SJCRH30 (cell line): ENCODE measurements at regions not wholly inside any gene's neighbourhood (a gene's known extent, or its start where the extent isn't known, plus 50 kb on each side); places are given as distances from the start of the nearest gene placed in this dataset.
"Not testable (repeated sequence)": the region's sequence is repeated elsewhere in the genome, so short reads cannot be mapped to it uniquely, and the experiment has no call there.

ENCODE experiments used
- DNase-seq, 2 experiments: peaks; one replicate each; pipeline ENCODE4 v3.0.0-alpha.2; 2015 to 2020
- H3K27ac ChIP-seq: fragments of 250-450 bp; sonication (Bioruptor Pico); 2 replicates; pipeline ENCODE4 v1.5.1; 2020; ENCODE audit warnings: mild to moderate bottlenecking, moderate library complexity
- H3K27me3 ChIP-seq: fragments of 250-450 bp; sonication (Bioruptor Pico); 2 replicates; pipeline ENCODE4 v1.5.1; 2020; ENCODE audit warnings: mild to moderate bottlenecking, moderate library complexity
- H3K36me3 ChIP-seq: fragments of 250-450 bp; sonication (Bioruptor Pico); 2 replicates; pipeline ENCODE4 v1.5.1; 2020; ENCODE audit warnings: mild to moderate bottlenecking, moderate library complexity
- H3K4me1 ChIP-seq: fragments of 250-450 bp; sonication (Bioruptor Pico); 2 replicates; pipeline ENCODE4 v1.5.1; 2020; ENCODE audit warnings: mild to moderate bottlenecking, moderate library complexity
- H3K4me3 ChIP-seq: fragments of 250-450 bp; sonication (Bioruptor Pico); 2 replicates; pipeline ENCODE4 v1.5.1; 2020; ENCODE audit warnings: mild to moderate bottlenecking, moderate library complexity
- H3K9me3 ChIP-seq: fragments of 250-450 bp; sonication (Bioruptor Pico); replicated peaks from 2 replicates; pipeline ENCODE4 v1.5.1; 2020; ENCODE audit warnings: mild to moderate bottlenecking, moderate library complexity

DNA sequence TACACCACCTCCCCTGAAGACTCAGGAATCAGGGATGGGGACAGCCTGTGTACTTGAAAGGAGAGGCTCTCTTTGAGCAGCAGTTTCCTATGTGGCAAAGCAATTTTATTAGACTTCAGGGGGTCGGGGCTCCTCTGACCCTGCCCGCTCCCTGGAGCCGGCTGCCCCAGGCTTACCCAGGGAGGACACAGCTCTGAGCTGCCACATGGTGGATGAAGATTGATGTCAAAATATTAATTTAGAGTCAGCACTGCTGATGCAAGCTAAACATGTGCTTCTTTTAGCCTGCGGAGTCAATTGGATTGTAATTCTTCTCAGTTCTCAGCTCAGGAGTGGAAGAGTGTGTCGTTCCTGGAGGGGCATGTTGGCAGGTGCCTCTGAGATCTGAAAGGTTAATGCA lies 606.1 kb downstream of the KIF4B start:
- no peaks in the 10 kb centered on the region for H3K36me3 ChIP-seq
- no peaks in the 10 kb centered on the region for H3K27me3 ChIP-seq
- no peaks in the 10 kb centered on the region for H3K4me1 ChIP-seq
- no peak overlapping the region for H3K4me3 ChIP-seq
- no peak overlapping the region for H3K27ac ChIP-seq
- no peaks in the 10 kb centered on the region for H3K9me3 ChIP-seq
- no peak for DNase-seq

GRCh38 chr5:155620821-155621410 lies 607.4 kb downstream of the KIF4B start:
- no peak for DNase-seq
- Histone ChIP-seq H3K4me1 (no peaks in the 10 kb centered on the region), H3K4me3 (no peak overlapping the region), H3K27me3 (no peaks in the 10 kb centered on the region), H3K36me3 (no peaks in the 10 kb centered on the region), H3K27ac (no peak overlapping the region), H3K9me3 (no peaks in the 10 kb centered on the region)

DNA sequence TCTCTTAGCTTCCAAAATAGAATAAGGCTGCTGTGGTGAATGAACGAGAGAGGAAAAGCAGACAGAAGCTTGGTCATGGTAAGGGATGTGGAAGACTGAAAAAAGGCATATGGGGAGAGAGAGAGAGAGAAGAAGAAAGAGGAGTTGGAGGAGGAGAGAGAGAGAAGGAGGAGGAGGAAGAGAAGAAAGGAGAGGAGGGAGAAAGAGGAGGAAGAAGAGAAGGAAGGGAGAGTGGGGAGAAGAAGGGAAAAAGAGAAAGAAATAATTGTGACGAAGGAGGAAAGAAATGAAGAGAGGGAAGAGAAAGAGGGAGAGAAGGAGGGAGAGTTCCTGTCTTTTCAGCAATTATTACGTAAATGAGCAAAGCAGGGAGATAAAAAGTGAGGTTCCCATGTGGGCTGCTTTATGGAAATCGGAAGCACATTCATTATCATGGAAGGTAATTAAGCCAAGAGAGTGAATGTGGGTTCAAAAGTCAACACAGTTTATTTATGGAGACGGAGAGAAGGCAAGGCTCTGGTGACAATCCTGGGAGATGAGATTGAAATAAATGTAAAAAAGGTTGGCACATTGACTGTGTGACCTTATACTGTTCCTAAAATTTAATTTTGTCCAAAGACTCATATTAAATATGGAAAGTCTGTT lies 611.2 kb downstream of the KIF4B start:
- Histone ChIP-seq H3K4me1 (no peaks in the 10 kb centered on the region), H3K9me3 (no peaks in the 10 kb centered on the region), H3K4me3 (no peak overlapping the region), H3K36me3 (no peaks in the 10 kb centered on the region), H3K27me3 (no peaks in the 10 kb centered on the region), H3K27ac (no peak overlapping the region)
- DNase-seq: no peak

GRCh38 chr5:155625315-155625714 lies 611.8 kb downstream of the KIF4B start:
- H3K4me3 ChIP-seq: no peak overlapping the region
- no peaks in the 10 kb centered on the region for H3K4me1 ChIP-seq
- no peaks in the 10 kb centered on the region for H3K27me3 ChIP-seq
- H3K36me3 ChIP-seq: no peaks in the 10 kb centered on the region
- no peak for DNase-seq
- H3K9me3 ChIP-seq: no peaks in the 10 kb centered on the region
- no peak overlapping the region for H3K27ac ChIP-seq

GRCh38 chr5:155625897-155626543 lies 612.5 kb downstream of the KIF4B start:
- Histone ChIP-seq H3K27me3 (no peaks in the 10 kb centered on the region), H3K9me3 (no peaks in the 10 kb centered on the region), H3K4me3 (no peak overlapping the region), H3K27ac (no peak overlapping the region), H3K36me3 (no peaks in the 10 kb centered on the region), H3K4me1 (no peaks in the 10 kb centered on the region)
- no peak for DNase-seq

DNA sequence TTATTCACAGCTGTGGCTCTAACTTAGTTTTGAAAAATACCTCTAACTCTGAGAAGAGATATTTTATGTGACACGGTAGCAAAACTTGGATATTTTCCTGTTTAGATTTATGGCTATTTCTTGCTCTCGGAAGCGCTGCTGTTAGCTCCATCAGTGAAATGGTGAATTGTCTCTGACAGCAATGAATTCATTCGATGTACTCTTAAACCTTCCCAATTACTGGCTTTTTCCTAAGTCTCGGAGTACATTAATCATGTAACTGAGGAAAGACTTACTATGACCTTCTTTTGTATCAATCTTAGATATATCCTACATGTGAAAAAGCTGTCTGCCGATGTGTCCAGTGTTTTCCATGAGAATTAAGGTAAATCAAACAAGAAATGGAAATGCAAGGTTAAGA lies 613.0 kb downstream of the KIF4B start:
- Histone ChIP-seq H3K9me3 (no peaks in the 10 kb centered on the region), H3K27ac (no peak overlapping the region), H3K36me3 (no peaks in the 10 kb centered on the region), H3K27me3 (no peaks in the 10 kb centered on the region), H3K4me1 (no peaks in the 10 kb centered on the region), H3K4me3 (no peak overlapping the region)
- DNase-seq: no peak

GRCh38 chr5:155628346-155628745 lies 614.8 kb downstream of the KIF4B start:
- DNase-seq: no peak

GRCh38 chr5:155629597-155629996 lies 616.0 kb downstream of the KIF4B start:
- H3K27ac ChIP-seq: no peak overlapping the region
- no peak overlapping the region for H3K4me3 ChIP-seq
- no peaks in the 10 kb centered on the region for H3K27me3 ChIP-seq
- H3K36me3 ChIP-seq: no peaks in the 10 kb centered on the region
- H3K9me3 ChIP-seq: no peaks in the 10 kb centered on the region
- no peak for DNase-seq
- no peaks in the 10 kb centered on the region for H3K4me1 ChIP-seq

More at GRCh38 chr5:155628346-155628745, 614.8 kb downstream of the KIF4B start:
- Histone ChIP-seq H3K27ac (no peak overlapping the region), H3K9me3 (no peaks in the 10 kb centered on the region), H3K36me3 (no peaks in the 10 kb centered on the region), H3K27me3 (no peaks in the 10 kb centered on the region), H3K4me3 (no peak overlapping the region), H3K4me1 (no peaks in the 10 kb centered on the region)

- Histone ChIP-seq H3K27me3 (no peaks in the 10 kb centered on the region), H3K4me1 (no peaks in the 10 kb centered on the region), H3K36me3 (no peaks in the 10 kb centered on the region), H3K9me3 (no peaks in the 10 kb centered on the region), H3K4me3 (no peak overlapping the region), H3K27ac (no peak overlapping the region)
- no peak for DNase-seq
Observed at GRCh38 chr5:155631116-155631515, 617.6 kb downstream of the KIF4B start.

DNA sequence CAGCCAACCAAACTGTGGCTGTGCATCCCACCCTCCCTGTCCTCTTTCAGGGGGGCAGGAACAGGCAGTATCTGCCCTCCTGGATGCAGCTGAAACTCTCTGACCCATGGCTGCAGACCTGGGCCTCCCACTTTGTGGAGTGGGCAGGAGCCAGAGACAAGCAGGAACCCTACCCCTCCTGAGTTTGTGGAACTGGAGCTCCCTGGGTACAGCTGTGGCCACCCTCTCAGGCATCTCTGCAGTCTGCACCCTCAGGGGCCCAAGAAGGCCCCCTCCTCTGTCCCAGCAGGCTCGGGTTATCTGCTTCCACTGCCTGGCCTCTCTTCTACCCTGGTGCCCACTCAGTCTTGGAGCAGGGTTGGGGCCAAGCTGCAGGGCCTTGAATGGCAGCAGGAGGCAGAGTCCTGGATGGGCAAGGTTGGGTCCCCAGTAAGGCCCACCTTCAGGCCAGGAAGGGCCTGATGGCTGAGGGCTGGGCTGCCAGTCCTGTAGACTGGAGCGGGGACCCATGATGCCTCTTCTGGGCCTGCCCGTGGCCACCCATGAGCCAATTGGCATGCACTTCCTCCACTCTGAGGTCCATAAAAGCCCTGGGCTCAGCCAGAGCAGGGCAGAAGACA lies 619.9 kb downstream of the KIF4B start:
- Histone ChIP-seq H3K4me3 (no peak overlapping the region), H3K27me3 (no peaks in the 10 kb centered on the region), H3K4me1 (no peaks in the 10 kb centered on the region), H3K9me3 (no peaks in the 10 kb centered on the region), H3K36me3 (no peaks in the 10 kb centered on the region), H3K27ac (no peak overlapping the region)
- no peak for DNase-seq

- Histone ChIP-seq H3K27me3 (no peaks in the 10 kb centered on the region), H3K9me3 (no peaks in the 10 kb centered on the region), H3K36me3 (no peaks in the 10 kb centered on the region), H3K4me1 (no peaks in the 10 kb centered on the region), H3K27ac (no peak overlapping the region), H3K4me3 (no peak overlapping the region)
- no peak for DNase-seq
Observed at GRCh38 chr5:155649666-155650065, 636.1 kb downstream of the KIF4B start.

DNA sequence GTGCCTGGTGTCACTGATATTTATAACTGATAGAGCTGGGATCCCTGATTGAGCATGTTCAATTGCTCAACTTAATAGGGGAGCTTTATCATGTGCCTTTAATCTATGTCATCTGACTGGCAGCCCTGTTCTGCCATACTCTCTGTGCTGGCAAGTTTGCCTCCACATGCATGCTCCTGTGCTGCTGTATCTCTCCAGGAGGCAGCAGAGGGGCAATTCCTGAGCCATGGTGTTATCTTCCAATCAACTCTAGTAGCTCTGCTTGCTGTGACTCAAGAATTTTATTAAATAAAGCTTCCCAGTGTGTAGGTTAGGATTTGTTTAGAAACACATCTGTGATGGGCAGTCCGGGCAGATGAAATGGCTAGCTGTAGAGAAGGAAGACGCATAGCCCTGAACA lies 642.0 kb downstream of the KIF4B start:
- Histone ChIP-seq H3K9me3 (no peaks in the 10 kb centered on the region), H3K36me3 (no peaks in the 10 kb centered on the region), H3K4me1 (no peaks in the 10 kb centered on the region), H3K4me3 (no peak overlapping the region), H3K27me3 (no peaks in the 10 kb centered on the region), H3K27ac (no peak overlapping the region)
- no peak for DNase-seq

DNA sequence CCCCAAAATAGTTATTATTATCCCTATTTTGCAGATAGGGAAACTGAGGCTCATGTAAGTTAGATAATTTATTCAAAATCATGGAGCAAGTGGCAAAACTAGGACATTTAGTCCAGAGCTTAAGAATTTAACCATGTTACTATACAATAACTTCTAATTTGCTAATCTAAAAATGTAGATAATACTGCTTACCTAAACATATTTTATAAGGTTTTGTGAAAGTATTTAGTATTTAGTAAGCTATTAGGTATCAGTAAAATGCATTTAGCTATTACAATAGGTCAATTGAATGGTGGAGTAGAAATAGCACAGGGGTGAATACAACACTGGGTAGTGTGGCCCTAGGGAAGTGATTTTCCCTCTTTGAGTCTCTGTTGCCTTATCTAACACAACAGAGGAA lies 648.3 kb downstream of the KIF4B start:
- no peaks in the 10 kb centered on the region for H3K4me1 ChIP-seq
- no peak overlapping the region for H3K4me3 ChIP-seq
- H3K36me3 ChIP-seq: no peaks in the 10 kb centered on the region
- H3K9me3 ChIP-seq: no peaks in the 10 kb centered on the region
- no peak overlapping the region for H3K27ac ChIP-seq
- H3K27me3 ChIP-seq: no peaks in the 10 kb centered on the region
- DNase-seq: no peak

DNA sequence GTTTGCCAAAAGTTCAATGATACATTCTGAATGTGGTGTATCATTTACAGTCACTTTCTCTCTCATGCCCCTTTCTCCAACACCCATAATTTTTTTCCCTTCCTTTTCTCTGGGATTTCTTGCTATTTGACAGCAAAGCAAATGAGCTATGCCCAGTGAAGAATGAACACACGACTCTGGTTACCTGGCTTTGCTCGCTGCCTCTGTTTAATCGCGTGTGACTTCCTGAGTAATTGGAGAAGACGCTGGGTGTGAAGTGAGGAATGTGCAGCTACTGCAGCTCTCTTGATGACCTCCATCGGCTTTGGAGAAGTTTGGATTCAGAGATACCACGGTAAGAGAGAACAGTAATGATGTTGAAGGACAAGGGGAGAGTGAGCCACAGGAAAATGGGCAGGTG lies 651.8 kb downstream of the KIF4B start:
- DNase-seq: no peak
- Histone ChIP-seq H3K4me1 (no peaks in the 10 kb centered on the region), H3K4me3 (no peak overlapping the region), H3K9me3 (no peaks in the 10 kb centered on the region), H3K27ac (no peak overlapping the region), H3K27me3 (no peaks in the 10 kb centered on the region), H3K36me3 (no peaks in the 10 kb centered on the region)

DNA sequence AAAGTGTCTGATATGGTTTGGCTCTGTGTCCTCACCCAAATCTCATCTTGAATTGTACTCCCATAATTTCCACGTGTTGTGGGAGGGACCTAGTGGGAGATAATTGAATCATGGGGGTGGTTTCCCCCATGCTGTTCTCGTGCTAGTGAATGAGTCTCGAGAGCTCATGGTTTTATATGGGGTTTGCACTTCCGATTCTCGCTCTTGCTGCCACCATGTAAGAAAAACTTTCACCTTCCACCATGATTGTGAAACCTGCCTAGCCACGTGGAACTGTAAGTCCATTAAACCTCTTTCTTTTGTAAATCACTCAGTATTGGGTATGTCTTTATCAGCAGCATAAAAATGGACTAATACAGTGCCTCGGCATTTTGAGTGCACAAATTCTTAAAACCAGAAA lies 655.0 kb upstream of the SGCD start:
- H3K36me3 ChIP-seq, H3K4me1 ChIP-seq, DNase-seq, H3K27ac ChIP-seq, H3K4me3 ChIP-seq, H3K27me3 ChIP-seq, H3K9me3 ChIP-seq: not testable (repeated sequence)
